Spleen (tissue), 7 donors: ENCODE measurements at regions not wholly inside any gene's neighbourhood (a gene's known extent, or its start where the extent isn't known, plus 50 kb on each side); places are given as distances from the start of the nearest gene placed in this dataset.

Experiments
- POLR2A ChIP-seq, 3 donors: fragments of 450-650 bp; IDR thresholded peaks; one replicate each; pipeline ENCODE4 v1.5.1; 2017; ENCODE audit warnings: antibody characterized with exemption in 3 of 3, mild to moderate bottlenecking in 1 of 3
- TF ChIP-seq, protein P1 (sequence below), 11 experiments: fragments of 200-600 bp in 7 of 11; fragments of 450-650 bp in 4 of 11; sonication (generic) in 4 of 11; IDR thresholded peaks in 8 of 11; conservative IDR thresholded peaks in 3 of 11; 1 replicate in 7 of 11; 2 replicates in 4 of 11; pipeline versions ENCODE4 v1.4.0 to v1.8.0; 2016 to 2021; ENCODE audit warnings: antibody characterized with exemption in 11 of 11, inconsistent platforms in 4 of 11, mild to moderate bottlenecking in 1 of 11
- donor health status: DM: no; HTN: no; CAD: no; lungs with moderate emphysema.
- donor health status: DM: no; HTN: no; CAD: no.
- donor health status: DM: no; HTN: no; CAD: no.

- TF ChIP-seq, protein P1, sequence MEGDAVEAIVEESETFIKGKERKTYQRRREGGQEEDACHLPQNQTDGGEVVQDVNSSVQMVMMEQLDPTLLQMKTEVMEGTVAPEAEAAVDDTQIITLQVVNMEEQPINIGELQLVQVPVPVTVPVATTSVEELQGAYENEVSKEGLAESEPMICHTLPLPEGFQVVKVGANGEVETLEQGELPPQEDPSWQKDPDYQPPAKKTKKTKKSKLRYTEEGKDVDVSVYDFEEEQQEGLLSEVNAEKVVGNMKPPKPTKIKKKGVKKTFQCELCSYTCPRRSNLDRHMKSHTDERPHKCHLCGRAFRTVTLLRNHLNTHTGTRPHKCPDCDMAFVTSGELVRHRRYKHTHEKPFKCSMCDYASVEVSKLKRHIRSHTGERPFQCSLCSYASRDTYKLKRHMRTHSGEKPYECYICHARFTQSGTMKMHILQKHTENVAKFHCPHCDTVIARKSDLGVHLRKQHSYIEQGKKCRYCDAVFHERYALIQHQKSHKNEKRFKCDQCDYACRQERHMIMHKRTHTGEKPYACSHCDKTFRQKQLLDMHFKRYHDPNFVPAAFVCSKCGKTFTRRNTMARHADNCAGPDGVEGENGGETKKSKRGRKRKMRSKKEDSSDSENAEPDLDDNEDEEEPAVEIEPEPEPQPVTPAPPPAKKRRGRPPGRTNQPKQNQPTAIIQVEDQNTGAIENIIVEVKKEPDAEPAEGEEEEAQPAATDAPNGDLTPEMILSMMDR (IDR thresholded peaks at IDR 0.05 in 8 of 11, conservative IDR thresholded peaks at IDR 0.05 in 3 of 11): no peak
- no peak for TF ChIP-seq POLR2A (IDR thresholded peaks at IDR 0.05)
These were observed 165.8 kb upstream of the CITED2 start for GRCh38 chr6:139540276-139540675.
